Prostate gland (tissue), 2 donors: ENCODE measurements at regions not wholly inside any gene's neighbourhood (a gene's known extent, or its start where the extent isn't known, plus 50 kb on each side); places are given as distances from the start of the nearest gene placed in this dataset.
A peak's percentile ranks its signal among the peaks of the same experiment; 100 is the strongest.
"Not testable (repeated sequence)": the region's sequence is repeated elsewhere in the genome, so short reads cannot be mapped to it uniquely, and the experiment has no call there.

Source experiments
- DNase-seq: peaks from one replicate; pipeline ENCODE4 v3.0.0-alpha.2; 2019; ENCODE audit warnings: low spot score
- H3K27ac ChIP-seq, 2 donors: fragments of 200-600 bp; sonication (generic); 2 replicates each; pipeline ENCODE4 v1.5.1; 2017 to 2019
- H3K27me3 ChIP-seq: fragments of 200-600 bp; sonication (generic); replicated peaks from 2 replicates; pipeline ENCODE4 v1.5.1; 2019; ENCODE audit not compliant: insufficient read depth
- H3K36me3 ChIP-seq, 2 donors: fragments of 200-600 bp; sonication (generic); 1 replicate in 1 of 2; 2 replicates in 1 of 2; pipeline versions ENCODE4 v1.5.1 to v1.8.1; 2017 to 2019
- H3K4me1 ChIP-seq: fragments of 200-600 bp; sonication (generic); replicated peaks from 2 replicates; pipeline ENCODE4 v1.5.1; 2019
- H3K4me3 ChIP-seq, 2 donors: fragments of 200-600 bp; sonication (generic); 2 replicates each; pipeline ENCODE4 v1.5.1; 2017 to 2019
- H3K9me3 ChIP-seq: fragments of 200-600 bp; sonication (generic); 2 replicates; pipeline ENCODE4 v1.5.1; 2017
- POLR2A ChIP-seq: fragments of 450-650 bp; IDR thresholded peaks from one replicate; pipeline ENCODE4 v1.6.1; 2016; ENCODE audit warnings: antibody characterized with exemption, mild to moderate bottlenecking
- POLR2AphosphoS5 ChIP-seq: sonication (generic); formaldehyde crosslinking; IDR thresholded peaks from one replicate; pipeline ENCODE4 v1.6.1; 2017; ENCODE audit warnings: antibody characterized with exemption
- WGBS: methylation state at CpG from one replicate; pipeline ENCODE4 v1.1.5; 2018; 5-methylcytosine and 5-hydroxymethylcytosine counted together
- intact Hi-C: fragments of 100-400 bp; cut with DNase I; formaldehyde crosslinking; loops from one replicate; pipeline ENCODE4 v1.14.2; 2022
- TF ChIP-seq, protein P1 (sequence below), 4 experiments: fragments of 200-600 bp in 2 of 4; fragments of 450-650 bp in 2 of 4; sonication (generic) in 2 of 4; IDR thresholded peaks; 1 replicate in 3 of 4; 2 replicates in 1 of 4; pipeline ENCODE4 v1.5.1; 2016 to 2019; ENCODE audit warnings: antibody characterized with exemption in 4 of 4, mild to moderate bottlenecking in 2 of 4, moderate library complexity in 2 of 4

DNA sequence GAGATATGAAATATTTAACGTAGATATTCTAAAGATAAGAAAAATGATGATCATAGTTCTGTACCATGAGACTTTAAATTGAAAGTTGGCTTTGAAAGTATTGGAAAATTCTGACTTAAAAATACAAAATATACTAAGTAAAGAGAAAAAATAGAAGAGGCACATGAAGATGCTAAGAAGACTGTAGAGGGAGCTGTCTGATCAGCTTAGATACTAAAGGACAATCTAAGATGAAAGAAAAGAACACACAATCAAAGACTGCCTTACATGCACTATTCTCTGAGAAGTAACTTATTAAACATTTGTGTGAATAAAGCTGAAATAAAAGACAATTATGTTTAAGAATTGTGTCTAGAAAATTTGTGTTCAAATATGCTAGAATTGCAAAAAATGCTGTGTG, 55.1 kb downstream of the RBMXL2 start:
- no peak overlapping the region for H3K4me3 ChIP-seq
- no peak for DNase-seq
- H3K9me3 ChIP-seq, result no peaks in the 10 kb centered on the region
- H3K4me1 ChIP-seq, result no peaks in the 10 kb centered on the region
- no peaks in the 10 kb centered on the region for H3K27me3 ChIP-seq
- intact Hi-C loops, result loop anchor here (5.0 kb wide), 1 partner anchor 298 kb away; no protein-coding TSS in a partner anchor
- no peak overlapping the region for H3K27ac ChIP-seq
- H3K36me3 ChIP-seq, result no peaks in the 10 kb centered on the region
- 13% methylated on average over 1 of the region's 1 CpG for WGBS
- TF ChIP-seq POLR2A (no peak), POLR2AphosphoS5 (no peak)
- TF ChIP-seq, protein P1, sequence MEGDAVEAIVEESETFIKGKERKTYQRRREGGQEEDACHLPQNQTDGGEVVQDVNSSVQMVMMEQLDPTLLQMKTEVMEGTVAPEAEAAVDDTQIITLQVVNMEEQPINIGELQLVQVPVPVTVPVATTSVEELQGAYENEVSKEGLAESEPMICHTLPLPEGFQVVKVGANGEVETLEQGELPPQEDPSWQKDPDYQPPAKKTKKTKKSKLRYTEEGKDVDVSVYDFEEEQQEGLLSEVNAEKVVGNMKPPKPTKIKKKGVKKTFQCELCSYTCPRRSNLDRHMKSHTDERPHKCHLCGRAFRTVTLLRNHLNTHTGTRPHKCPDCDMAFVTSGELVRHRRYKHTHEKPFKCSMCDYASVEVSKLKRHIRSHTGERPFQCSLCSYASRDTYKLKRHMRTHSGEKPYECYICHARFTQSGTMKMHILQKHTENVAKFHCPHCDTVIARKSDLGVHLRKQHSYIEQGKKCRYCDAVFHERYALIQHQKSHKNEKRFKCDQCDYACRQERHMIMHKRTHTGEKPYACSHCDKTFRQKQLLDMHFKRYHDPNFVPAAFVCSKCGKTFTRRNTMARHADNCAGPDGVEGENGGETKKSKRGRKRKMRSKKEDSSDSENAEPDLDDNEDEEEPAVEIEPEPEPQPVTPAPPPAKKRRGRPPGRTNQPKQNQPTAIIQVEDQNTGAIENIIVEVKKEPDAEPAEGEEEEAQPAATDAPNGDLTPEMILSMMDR (IDR thresholded peaks at IDR 0.05), result peak in 3 of 4 experiments; percentile 33 to 52 (median 35)

DNA sequence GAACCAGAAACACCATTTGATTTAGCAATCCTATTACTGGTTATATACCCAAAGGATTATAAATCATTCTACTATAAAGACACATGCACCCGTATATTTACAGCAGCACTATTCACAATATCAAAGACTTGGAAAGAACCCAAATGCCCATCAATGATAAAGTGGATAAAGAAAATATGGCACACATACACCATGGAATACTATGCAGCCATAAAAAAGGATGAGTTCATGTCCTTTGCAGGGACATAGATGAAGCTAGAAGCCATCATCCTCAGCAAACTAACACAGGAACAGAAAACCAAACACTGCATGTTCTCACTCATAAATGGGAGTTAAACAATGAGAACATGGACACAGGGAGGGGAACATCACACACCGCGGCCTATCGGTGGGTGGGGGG, 61.3 kb downstream of the RBMXL2 start:
- H3K36me3 ChIP-seq, DNase-seq, H3K4me1 ChIP-seq, H3K4me3 ChIP-seq, H3K27me3 ChIP-seq, H3K27ac ChIP-seq, intact Hi-C loops, H3K9me3 ChIP-seq: not testable (repeated sequence)
- WGBS, result 87% methylated on average over 4 of the region's 4 CpGs

DNA sequence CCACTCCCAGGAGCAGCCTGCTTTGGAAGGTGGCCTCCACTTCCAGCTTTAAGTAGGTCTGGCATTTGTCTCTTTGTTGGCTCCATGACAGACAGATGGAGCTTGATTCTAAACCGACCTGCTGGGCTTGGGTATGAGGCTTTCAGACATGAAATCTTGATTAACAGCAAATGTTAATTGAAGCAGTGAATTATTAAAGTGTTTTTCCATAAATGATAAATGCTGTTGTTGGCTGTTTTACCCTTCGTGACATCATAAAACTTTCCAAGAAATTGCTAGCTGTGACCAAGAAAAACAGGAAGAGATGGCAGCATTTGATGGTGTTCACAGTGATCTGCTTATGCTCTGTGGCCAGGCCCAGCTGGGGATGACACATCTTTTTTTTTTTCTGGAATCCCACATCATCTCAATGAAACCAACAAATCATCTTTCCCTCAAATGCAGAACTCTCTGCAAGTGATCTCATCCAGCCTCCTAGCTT, 66.1 kb downstream of the RBMXL2 start:
- Histone ChIP-seq H3K9me3 (no peaks in the 10 kb centered on the region), H3K27ac (no peak overlapping the region), H3K4me1 (no peaks in the 10 kb centered on the region), H3K36me3 (no peaks in the 10 kb centered on the region), H3K27me3 (no peaks in the 10 kb centered on the region), H3K4me3 (no peak overlapping the region)
- intact Hi-C loops, result no loop called here
- 35% methylated on average over 2 of the region's 2 CpGs for WGBS
- TF ChIP-seq, protein P1 (IDR thresholded peaks at IDR 0.05), result no peak
- TF ChIP-seq POLR2A (no peak), POLR2AphosphoS5 (no peak)
- DNase-seq, result no peak

DNA sequence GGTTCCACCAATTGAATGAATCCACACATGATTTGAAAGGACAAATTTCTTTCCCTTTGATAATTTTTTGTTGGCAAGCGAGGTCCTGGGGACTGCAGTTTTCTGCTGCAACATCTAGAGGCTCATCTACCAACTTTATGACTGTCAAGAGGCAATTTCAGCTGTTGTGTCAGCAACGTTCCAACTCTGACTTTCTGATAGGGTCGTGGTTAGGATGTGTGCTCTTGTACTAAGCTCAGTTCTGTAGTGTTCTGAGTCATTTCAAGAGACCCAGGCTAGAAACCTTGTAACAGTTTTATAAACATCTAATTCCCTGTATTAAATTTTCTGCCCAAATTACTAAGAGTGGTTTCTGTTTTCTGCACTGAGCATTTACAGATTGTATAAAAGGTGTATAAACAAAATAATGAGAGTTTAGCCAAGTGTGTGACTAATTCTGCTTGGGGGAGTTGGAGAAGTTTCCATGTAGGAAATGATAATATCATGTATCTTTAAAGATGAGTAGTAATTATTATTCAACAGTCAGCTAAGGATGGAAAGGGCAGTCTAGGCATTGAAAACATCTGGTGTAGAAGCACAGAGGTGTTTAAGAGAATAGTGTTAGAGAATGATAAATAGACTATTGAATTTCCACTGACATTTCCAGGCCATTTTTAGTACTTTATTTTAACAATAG, 72.2 kb downstream of the RBMXL2 start:
- TF ChIP-seq POLR2A, result no peak
- TF ChIP-seq, protein P1 (IDR thresholded peaks at IDR 0.05), result no peak
- TF ChIP-seq POLR2AphosphoS5, result no peak
- no peak overlapping the region for H3K4me3 ChIP-seq
- 18% methylated on average over 3 of the region's 3 CpGs for WGBS
- intact Hi-C loops, result no loop called here
- no peaks in the 10 kb centered on the region for H3K9me3 ChIP-seq
- no peaks in the 10 kb centered on the region for H3K36me3 ChIP-seq
- H3K4me1 ChIP-seq, result no peaks in the 10 kb centered on the region
- no peak for DNase-seq
- H3K27ac ChIP-seq, result no peak overlapping the region
- no peaks in the 10 kb centered on the region for H3K27me3 ChIP-seq

DNA sequence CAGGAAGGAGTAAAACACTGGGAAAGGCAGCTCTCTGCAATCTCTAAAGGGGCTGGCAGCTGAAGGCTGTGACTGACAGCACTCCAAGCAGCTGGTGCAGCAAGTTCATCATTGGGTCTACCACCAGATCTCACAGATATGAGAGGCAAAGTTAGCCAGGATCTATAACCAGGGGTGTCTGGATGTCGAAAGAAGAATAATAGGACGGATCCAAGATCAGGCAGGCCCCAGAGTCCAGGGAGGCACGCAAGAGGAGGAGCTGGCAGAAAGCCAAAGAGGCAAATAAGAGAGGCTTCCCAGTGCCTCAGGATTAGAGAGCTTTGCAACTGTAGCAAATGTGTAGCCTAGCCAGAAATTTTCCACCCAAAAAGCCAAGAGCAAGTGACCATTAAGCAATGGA, 77.1 kb downstream of the RBMXL2 start:
- no peak for TF ChIP-seq POLR2AphosphoS5
- TF ChIP-seq POLR2A, result no peak
- TF ChIP-seq, protein P1 (IDR thresholded peaks at IDR 0.05), result no peak
- intact Hi-C loops, result no loop called here
- DNase-seq, result no peak
- H3K27me3 ChIP-seq, result no peaks in the 10 kb centered on the region
- no peak overlapping the region for H3K4me3 ChIP-seq
- H3K36me3 ChIP-seq, result no peaks in the 10 kb centered on the region
- no peaks in the 10 kb centered on the region for H3K4me1 ChIP-seq
- WGBS, result 14% methylated on average over 3 of the region's 3 CpGs
- H3K27ac ChIP-seq, result no peak overlapping the region
- no peaks in the 10 kb centered on the region for H3K9me3 ChIP-seq
